HEK293 (cell line): ENCODE measurements at regions not wholly inside any gene's neighbourhood (a gene's known extent, or its start where the extent isn't known, plus 50 kb on each side); places are given as distances from the start of the nearest gene placed in this dataset.

Experiments
- CTCF ChIA-PET: fragments of 350-600 bp; formaldehyde crosslinking; extraction: SDS; loops from one replicate; lab custom pipeline; 2021; ENCODE audit warnings: antibody characterized with exemption; lab: Yijun Ruan, JAX
- POLR2A ChIA-PET: fragments of 300-600 bp; formaldehyde crosslinking; extraction: SDS; loops from one replicate; lab custom pipeline; 2020; ENCODE audit warnings: antibody characterized with exemption, inconsistent platforms; lab: Yijun Ruan, JAX
- H3K27ac ChIP-seq: fragments of 200-500 bp; sonication (Bioruptor generic); 2 replicates; pipeline ENCODE4 v1.5.1; 2014; ENCODE audit warnings: low read depth, low read length, control low read depth, inconsistent platforms; ENCODE audit errors: extremely low read depth
- H3K36me3 ChIP-seq, 2 experiments: fragments of 200-500 bp in 1 of 2; sonication (Bioruptor generic) in 1 of 2; 1 replicate in 1 of 2; 2 replicates in 1 of 2; pipeline ENCODE4 v1.5.1; 2014 to 2017; ENCODE audit warnings: inconsistent platforms in 2 of 2, low read length in 2 of 2; ENCODE audit not compliant: control insufficient read depth in 2 of 2, insufficient read depth in 1 of 2
- H3K4me1 ChIP-seq: fragments of 200-500 bp; sonication (Bioruptor generic); 2 replicates; pipeline ENCODE4 v1.5.1; 2014; ENCODE audit warnings: mild to moderate bottlenecking, low read length, inconsistent platforms; ENCODE audit not compliant: control insufficient read depth, insufficient read depth
- H3K4me3 ChIP-seq: 2 replicates; pipeline ENCODE4 v1.5.1; 2011; ENCODE audit warnings: low read depth, mild to moderate bottlenecking, control low read depth, low read length, moderate library complexity
- H3K9me3 ChIP-seq: fragments of 200-500 bp; sonication (Bioruptor generic); 2 replicates; pipeline ENCODE4 v1.5.1; 2014; ENCODE audit warnings: low read depth, low read length, inconsistent platforms; ENCODE audit not compliant: control insufficient read depth, insufficient read depth
- CTCF ChIP-seq: fragments of 450-650 bp; formaldehyde crosslinking; IDR thresholded peaks from 2 replicates; pipeline ENCODE4 v1.5.1; 2016; ENCODE audit warnings: missing biosample characterization, missing genetic modification characterization
- HOXC10 ChIP-seq: sonication (generic); formaldehyde crosslinking; IDR thresholded peaks from 2 replicates; pipeline ENCODE4 v1.8.1; 2023; ENCODE audit warnings: mild to moderate bottlenecking, missing genetic modification reagents
- INSM2 ChIP-seq: fragments of 450-650 bp; formaldehyde crosslinking; IDR thresholded peaks from 2 replicates; pipeline ENCODE4 v1.5.1; 2016; ENCODE audit warnings: missing biosample characterization, missing genetic modification characterization
- KLF1 ChIP-seq: fragments of 450-650 bp; formaldehyde crosslinking; IDR thresholded peaks from 2 replicates; pipeline ENCODE4 v1.5.1; 2016; ENCODE audit warnings: missing biosample characterization, missing genetic modification characterization
- REPIN1 ChIP-seq: fragments of 450-650 bp; formaldehyde crosslinking; IDR thresholded peaks from 2 replicates; pipeline ENCODE4 v1.5.1; 2017; ENCODE audit warnings: missing biosample characterization, missing genetic modification characterization, low read depth
- ZNF16 ChIP-seq: fragments of 450-650 bp; formaldehyde crosslinking; IDR thresholded peaks from 2 replicates; pipeline ENCODE4 v1.5.1; 2016; ENCODE audit warnings: low read depth, missing biosample characterization, missing genetic modification characterization
- ZNF23 ChIP-seq: fragments of 450-650 bp; formaldehyde crosslinking; IDR thresholded peaks from 2 replicates; pipeline ENCODE4 v1.5.1; 2016; ENCODE audit warnings: missing biosample characterization, missing genetic modification characterization, borderline replicate concordance
- ZNF266 ChIP-seq: fragments of 450-650 bp; formaldehyde crosslinking; IDR thresholded peaks from 2 replicates; pipeline ENCODE4 v1.5.1; 2016; ENCODE audit warnings: missing biosample characterization, missing genetic modification characterization, low read depth
- ZNF366 ChIP-seq: fragments of 450-650 bp; formaldehyde crosslinking; conservative IDR thresholded peaks from 2 replicates; pipeline ENCODE4 v1.5.1; 2016; ENCODE audit warnings: missing biosample characterization, missing genetic modification characterization
- ZNF473 ChIP-seq: fragments of 450-650 bp; formaldehyde crosslinking; IDR thresholded peaks from 2 replicates; pipeline ENCODE4 v1.5.1; 2017; ENCODE audit warnings: missing biosample characterization, missing genetic modification characterization
- ZNF488 ChIP-seq: fragments of 450-650 bp; formaldehyde crosslinking; IDR thresholded peaks from 2 replicates; pipeline ENCODE4 v1.5.1; 2016; ENCODE audit warnings: missing biosample characterization, missing genetic modification characterization
- ZNF701 ChIP-seq: fragments of 450-650 bp; formaldehyde crosslinking; IDR thresholded peaks from 2 replicates; pipeline ENCODE4 v1.5.1; 2016; ENCODE audit warnings: missing biosample characterization, missing genetic modification characterization
- ZNF747 ChIP-seq: fragments of 450-650 bp; formaldehyde crosslinking; IDR thresholded peaks from 2 replicates; pipeline ENCODE4 v1.5.1; 2016; ENCODE audit warnings: missing biosample characterization, missing genetic modification characterization
- TF ChIP-seq, protein P1 (sequence below): fragments of 450-650 bp; formaldehyde crosslinking; IDR thresholded peaks from 2 replicates; pipeline ENCODE4 v1.5.1; 2016; ENCODE audit warnings: missing biosample characterization, missing genetic modification characterization
- TF ChIP-seq, protein P2 (sequence below): fragments of 450-650 bp; formaldehyde crosslinking; IDR thresholded peaks from 2 replicates; pipeline ENCODE4 v1.5.1; 2016; ENCODE audit warnings: missing biosample characterization, missing genetic modification characterization
- TF ChIP-seq, protein P3 (sequence below): fragments of 450-650 bp; IDR thresholded peaks from 2 replicates; pipeline ENCODE4 v1.5.1; 2018; ENCODE audit warnings: missing biosample characterization, missing genetic modification characterization
- TF ChIP-seq, protein P4 (sequence below): fragments of 450-650 bp; formaldehyde crosslinking; IDR thresholded peaks from 2 replicates; pipeline ENCODE4 v1.5.1; 2016; ENCODE audit warnings: missing biosample characterization, missing genetic modification characterization

DNA sequence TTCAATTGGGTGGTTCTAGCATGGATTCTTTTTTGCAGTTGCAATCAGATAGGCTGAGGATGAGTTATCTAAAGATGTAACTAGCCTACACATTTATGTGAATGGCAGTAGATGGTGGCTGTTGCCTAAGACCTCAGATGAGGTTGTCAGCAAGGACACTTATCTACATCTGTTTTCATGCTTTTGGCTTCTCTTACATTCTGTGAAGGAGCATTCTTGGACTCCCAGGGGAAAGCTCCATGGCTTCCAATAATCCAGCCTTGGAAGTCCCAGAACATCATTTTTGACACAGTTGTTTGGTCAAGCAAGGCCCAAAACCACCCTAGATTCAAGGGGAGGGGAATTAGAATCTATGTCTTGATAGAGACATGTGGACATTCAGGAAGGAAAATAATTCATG lies 332.2 kb upstream of the RBMS3 start:
- H3K4me1 ChIP-seq = no peaks in the 10 kb centered on the region
- TF ChIP-seq, protein P1, sequence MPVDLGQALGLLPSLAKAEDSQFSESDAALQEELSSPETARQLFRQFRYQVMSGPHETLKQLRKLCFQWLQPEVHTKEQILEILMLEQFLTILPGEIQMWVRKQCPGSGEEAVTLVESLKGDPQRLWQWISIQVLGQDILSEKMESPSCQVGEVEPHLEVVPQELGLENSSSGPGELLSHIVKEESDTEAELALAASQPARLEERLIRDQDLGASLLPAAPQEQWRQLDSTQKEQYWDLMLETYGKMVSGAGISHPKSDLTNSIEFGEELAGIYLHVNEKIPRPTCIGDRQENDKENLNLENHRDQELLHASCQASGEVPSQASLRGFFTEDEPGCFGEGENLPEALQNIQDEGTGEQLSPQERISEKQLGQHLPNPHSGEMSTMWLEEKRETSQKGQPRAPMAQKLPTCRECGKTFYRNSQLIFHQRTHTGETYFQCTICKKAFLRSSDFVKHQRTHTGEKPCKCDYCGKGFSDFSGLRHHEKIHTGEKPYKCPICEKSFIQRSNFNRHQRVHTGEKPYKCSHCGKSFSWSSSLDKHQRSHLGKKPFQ (tag by site-specific recombination) = no peak
- TF ChIP-seq ZNF266 (tag by site-specific recombination) (no peak), CTCF (tag by site-specific recombination) (no peak), INSM2 (tag by site-specific recombination) (no peak), ZNF473 (tag by site-specific recombination) (no peak), HOXC10 (CRISPR knock-in tag) (no peak), ZNF747 (tag by site-specific recombination) (no peak)
- TF ChIP-seq, all 188 proteins: peak for 0
- CTCF ChIA-PET = no interaction called here
- POLR2A ChIA-PET = no interaction called here
- no peak overlapping the region for H3K27ac ChIP-seq
- H3K36me3 ChIP-seq = no peaks in the 10 kb centered on the region
- no peak overlapping the region for H3K4me3 ChIP-seq
- no peaks in the 10 kb centered on the region for H3K9me3 ChIP-seq

- Histone ChIP-seq H3K36me3 (no peaks in the 10 kb centered on the region), H3K9me3 (no peaks in the 10 kb centered on the region), H3K4me3 (no peak overlapping the region), H3K4me1 (no peaks in the 10 kb centered on the region), H3K27ac (no peak overlapping the region)
- no peak for TF ChIP-seq KLF1 (tag by site-specific recombination)
- no peak for TF ChIP-seq ZNF23 (tag by site-specific recombination)
- TF ChIP-seq, protein P2, sequence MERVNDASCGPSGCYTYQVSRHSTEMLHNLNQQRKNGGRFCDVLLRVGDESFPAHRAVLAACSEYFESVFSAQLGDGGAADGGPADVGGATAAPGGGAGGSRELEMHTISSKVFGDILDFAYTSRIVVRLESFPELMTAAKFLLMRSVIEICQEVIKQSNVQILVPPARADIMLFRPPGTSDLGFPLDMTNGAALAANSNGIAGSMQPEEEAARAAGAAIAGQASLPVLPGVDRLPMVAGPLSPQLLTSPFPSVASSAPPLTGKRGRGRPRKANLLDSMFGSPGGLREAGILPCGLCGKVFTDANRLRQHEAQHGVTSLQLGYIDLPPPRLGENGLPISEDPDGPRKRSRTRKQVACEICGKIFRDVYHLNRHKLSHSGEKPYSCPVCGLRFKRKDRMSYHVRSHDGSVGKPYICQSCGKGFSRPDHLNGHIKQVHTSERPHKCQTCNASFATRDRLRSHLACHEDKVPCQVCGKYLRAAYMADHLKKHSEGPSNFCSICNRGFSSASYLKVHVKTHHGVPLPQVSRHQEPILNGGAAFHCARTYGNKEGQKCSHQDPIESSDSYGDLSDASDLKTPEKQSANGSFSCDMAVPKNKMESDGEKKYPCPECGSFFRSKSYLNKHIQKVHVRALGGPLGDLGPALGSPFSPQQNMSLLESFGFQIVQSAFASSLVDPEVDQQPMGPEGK (tag by site-specific recombination) = no peak
- TF ChIP-seq, protein P3, sequence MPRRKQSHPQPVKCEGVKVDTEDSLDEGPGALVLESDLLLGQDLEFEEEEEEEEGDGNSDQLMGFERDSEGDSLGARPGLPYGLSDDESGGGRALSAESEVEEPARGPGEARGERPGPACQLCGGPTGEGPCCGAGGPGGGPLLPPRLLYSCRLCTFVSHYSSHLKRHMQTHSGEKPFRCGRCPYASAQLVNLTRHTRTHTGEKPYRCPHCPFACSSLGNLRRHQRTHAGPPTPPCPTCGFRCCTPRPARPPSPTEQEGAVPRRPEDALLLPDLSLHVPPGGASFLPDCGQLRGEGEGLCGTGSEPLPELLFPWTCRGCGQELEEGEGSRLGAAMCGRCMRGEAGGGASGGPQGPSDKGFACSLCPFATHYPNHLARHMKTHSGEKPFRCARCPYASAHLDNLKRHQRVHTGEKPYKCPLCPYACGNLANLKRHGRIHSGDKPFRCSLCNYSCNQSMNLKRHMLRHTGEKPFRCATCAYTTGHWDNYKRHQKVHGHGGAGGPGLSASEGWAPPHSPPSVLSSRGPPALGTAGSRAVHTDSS (tag by site-specific recombination) = no peak
- TF ChIP-seq REPIN1 (tag by site-specific recombination) = no peak
- TF ChIP-seq ZNF701 (tag by site-specific recombination) = no peak
- no peak for TF ChIP-seq ZNF16 (tag by site-specific recombination)
- no peak for TF ChIP-seq ZNF366 (tag by site-specific recombination)
- TF ChIP-seq, protein P4, sequence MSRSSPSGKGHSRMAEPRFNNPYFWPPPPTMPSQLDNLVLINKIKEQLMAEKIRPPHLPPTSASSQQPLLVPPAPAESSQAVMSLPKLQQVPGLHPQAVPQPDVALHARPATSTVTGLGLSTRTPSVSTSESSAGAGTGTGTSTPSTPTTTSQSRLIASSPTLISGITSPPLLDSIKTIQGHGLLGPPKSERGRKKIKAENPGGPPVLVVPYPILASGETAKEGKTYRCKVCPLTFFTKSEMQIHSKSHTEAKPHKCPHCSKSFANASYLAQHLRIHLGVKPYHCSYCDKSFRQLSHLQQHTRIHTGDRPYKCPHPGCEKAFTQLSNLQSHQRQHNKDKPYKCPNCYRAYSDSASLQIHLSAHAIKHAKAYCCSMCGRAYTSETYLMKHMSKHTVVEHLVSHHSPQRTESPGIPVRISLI (tag by site-specific recombination) = no peak
- TF ChIP-seq ZNF488 = no peak
- ChIA-PET CTCF (interaction anchor here (0.5 kb wide), 1 partner anchor 1799 kb away, joined by 3 read pairs; no protein-coding TSS in a partner anchor), POLR2A (no interaction called here)
These were observed 331.3 kb upstream of the RBMS3 start for GRCh38 chr3:28949580-28949979.
